Neural progenitor cell (in vitro differentiated cells): ENCODE measurements at regions not wholly inside any gene's neighbourhood (a gene's known extent, or its start where the extent isn't known, plus 50 kb on each side); places are given as distances from the start of the nearest gene placed in this dataset.

Experiments used
- CTCF ChIP-seq: fragments of 200-600 bp; sonication (generic); IDR thresholded peaks from 2 replicates; pipeline ENCODE4 v1.5.1; 2017; ENCODE audit warnings: antibody characterized with exemption, mild to moderate bottlenecking
- EZH2phosphoT487 ChIP-seq: fragments of 200-600 bp; sonication (generic); IDR thresholded peaks from 2 replicates; pipeline ENCODE4 v1.6.1; 2017; ENCODE audit warnings: antibody characterized with exemption

GRCh38 chr10:130371156-130371555 is 235.0 kb downstream of the GLRX3 start:
- TF ChIP-seq CTCF: no peak
- TF ChIP-seq EZH2phosphoT487: no peak
